Uterus (tissue), 3 donors: ENCODE measurements at regions not wholly inside any gene's neighbourhood (a gene's known extent, or its start where the extent isn't known, plus 50 kb on each side); places are given as distances from the start of the nearest gene placed in this dataset.

Experiments
- DNase-seq, 2 donors: peaks; one replicate each; pipeline ENCODE4 v3.0.0-alpha.2; 2019 to 2020
- H3K27ac ChIP-seq, 2 donors: fragments of 200-600 bp; sonication (generic); 1 replicate in 1 of 2; 2 replicates in 1 of 2; pipeline ENCODE4 v1.5.1; 2016 to 2018
- H3K27me3 ChIP-seq, 2 donors: fragments of 200-600 bp; sonication (generic); one replicate each; pipeline ENCODE4 v1.5.1; 2018 to 2019; ENCODE audit warnings: control low read depth in 1 of 2
- H3K36me3 ChIP-seq, 2 donors: fragments of 200-600 bp; sonication (generic); one replicate each; pipeline ENCODE4 v1.5.1; 2019; ENCODE audit warnings: control low read depth in 1 of 2
- H3K4me1 ChIP-seq, 2 donors: fragments of 200-600 bp; sonication (generic); one replicate each; pipeline ENCODE4 v1.5.1; 2018 to 2019; ENCODE audit warnings: control low read depth in 1 of 2
- H3K4me3 ChIP-seq, 2 donors: fragments of 200-600 bp; sonication (generic); 1 replicate in 1 of 2; 2 replicates in 1 of 2; pipeline ENCODE4 v1.5.1; 2018 to 2019; ENCODE audit warnings: mild to moderate bottlenecking in 1 of 2
- H3K9me3 ChIP-seq, 2 donors: fragments of 200-600 bp; sonication (generic); one replicate each; pipeline ENCODE4 v1.5.1; 2019; ENCODE audit warnings: control low read depth in 1 of 2
- CTCF ChIP-seq, 4 experiments: fragments of 200-600 bp in 2 of 4; fragments of 450-650 bp in 2 of 4; sonication (generic) in 2 of 4; IDR thresholded peaks; one replicate each; pipeline ENCODE4 v1.5.1; 2016 to 2019; ENCODE audit warnings: antibody characterized with exemption in 4 of 4, mild to moderate bottlenecking in 2 of 4, moderate library complexity in 1 of 4
- POLR2A ChIP-seq, 2 donors: fragments of 450-650 bp; IDR thresholded peaks; one replicate each; pipeline ENCODE4 v1.6.1; 2016; ENCODE audit warnings: antibody characterized with exemption in 2 of 2, mild to moderate bottlenecking in 1 of 2, moderate library complexity in 1 of 2
- intact Hi-C: fragments of 100-400 bp; cut with DNase I; formaldehyde crosslinking; loops from one replicate; pipeline ENCODE4 v1.15.1; 2023; ENCODE audit warnings: low total_unique reads
- donor health status: DM: yes; HTN: yes; CAD: no.

- intact Hi-C loops = no loop called here
- no peak for DNase-seq
Measured at GRCh38 chr14:42806909-42807315, 1200.2 kb downstream of the LRFN5 start.

GRCh38 chr14:42804141-42804540 lies 1197.5 kb downstream of the LRFN5 start:
- no peak for DNase-seq
- Histone ChIP-seq H3K4me3 (no peak overlapping the region), H3K4me1 (no peaks in the 10 kb centered on the region), H3K36me3 (no peaks in the 10 kb centered on the region), H3K9me3 (no peaks in the 10 kb centered on the region), H3K27ac (no peak overlapping the region), H3K27me3 (no peaks in the 10 kb centered on the region)
- TF ChIP-seq POLR2A (IDR thresholded peaks at IDR 0.05) (no peak), CTCF (IDR thresholded peaks at IDR 0.05) (no peak)
- intact Hi-C loops = no loop called here

More at GRCh38 chr14:42806909-42807315, 1200.2 kb downstream of the LRFN5 start:
- H3K4me3 ChIP-seq = no peak overlapping the region
- no peaks in the 10 kb centered on the region for H3K4me1 ChIP-seq
- H3K27me3 ChIP-seq = no peaks in the 10 kb centered on the region
- no peaks in the 10 kb centered on the region for H3K36me3 ChIP-seq
- TF ChIP-seq POLR2A (IDR thresholded peaks at IDR 0.05) (no peak), CTCF (IDR thresholded peaks at IDR 0.05) (no peak)
- no peaks in the 10 kb centered on the region for H3K9me3 ChIP-seq
- no peak overlapping the region for H3K27ac ChIP-seq

GRCh38 chr14:42802346-42802745 lies 1195.7 kb downstream of the LRFN5 start:
- Histone ChIP-seq H3K9me3 (no peaks in the 10 kb centered on the region), H3K27ac (no peak overlapping the region), H3K27me3 (no peaks in the 10 kb centered on the region), H3K4me1 (no peaks in the 10 kb centered on the region), H3K36me3 (no peaks in the 10 kb centered on the region), H3K4me3 (no peak overlapping the region)
- TF ChIP-seq POLR2A (IDR thresholded peaks at IDR 0.05) = no peak
- TF ChIP-seq CTCF (IDR thresholded peaks at IDR 0.05) = no peak
- intact Hi-C loops = no loop called here
- DNase-seq = no peak

- H3K36me3 ChIP-seq = no peaks in the 10 kb centered on the region
- H3K27me3 ChIP-seq = no peaks in the 10 kb centered on the region
- intact Hi-C loops = no loop called here
- no peaks in the 10 kb centered on the region for H3K9me3 ChIP-seq
- TF ChIP-seq CTCF (IDR thresholded peaks at IDR 0.05) (no peak), POLR2A (IDR thresholded peaks at IDR 0.05) (no peak)
- no peak for DNase-seq
- H3K27ac ChIP-seq = no peak overlapping the region
- no peak overlapping the region for H3K4me3 ChIP-seq
- no peaks in the 10 kb centered on the region for H3K4me1 ChIP-seq
Measured at GRCh38 chr14:42792166-42792565, 1185.5 kb downstream of the LRFN5 start.

- intact Hi-C loops = no loop called here
- TF ChIP-seq POLR2A (IDR thresholded peaks at IDR 0.05) = no peak
- TF ChIP-seq CTCF (IDR thresholded peaks at IDR 0.05) = no peak
- H3K4me1 ChIP-seq = no peaks in the 10 kb centered on the region
- no peak overlapping the region for H3K27ac ChIP-seq
- H3K4me3 ChIP-seq = no peak overlapping the region
- no peaks in the 10 kb centered on the region for H3K36me3 ChIP-seq
- H3K27me3 ChIP-seq = no peaks in the 10 kb centered on the region
- peaks cover 0 to 7% of the 10 kb centered on the region in 2 donors for H3K9me3 ChIP-seq
- DNase-seq = no peak
Measured at GRCh38 chr14:42782754-42783153, 1176.1 kb downstream of the LRFN5 start.
